GM18517 (cell line): ENCODE measurements at regions not wholly inside any gene's neighbourhood (a gene's known extent, or its start where the extent isn't known, plus 50 kb on each side); places are given as distances from the start of the nearest gene placed in this dataset.

Source experiments
- ATAC-seq: cut with Tn5 transposase; IDR thresholded peaks from one replicate; pipeline ENCODE4 v1.9.1; 2021; ENCODE audit warnings: mild to moderate bottlenecking, moderate library complexity; ENCODE audit not compliant: unreplicated experiment

DNA sequence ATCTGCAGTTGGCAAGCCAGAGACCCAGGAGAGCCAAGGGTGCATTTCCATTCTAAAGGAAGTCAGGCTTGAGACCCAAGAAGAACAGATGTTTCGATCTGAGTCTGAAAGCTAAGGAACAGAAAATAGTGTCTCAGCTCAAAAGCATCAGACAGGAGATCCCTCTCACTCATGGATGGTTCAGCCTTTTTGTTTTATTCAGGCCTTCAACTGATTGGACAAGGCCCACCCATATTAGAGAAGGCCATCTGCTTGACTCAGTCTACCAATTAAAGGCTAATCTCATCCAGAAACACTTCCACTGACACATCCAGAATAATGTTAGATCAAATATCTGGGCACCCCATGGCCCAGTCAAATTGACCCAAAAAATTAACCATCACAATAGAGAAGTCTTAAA lies 255.0 kb downstream of the TXNL1 start:
- no peak for ATAC-seq

DNA sequence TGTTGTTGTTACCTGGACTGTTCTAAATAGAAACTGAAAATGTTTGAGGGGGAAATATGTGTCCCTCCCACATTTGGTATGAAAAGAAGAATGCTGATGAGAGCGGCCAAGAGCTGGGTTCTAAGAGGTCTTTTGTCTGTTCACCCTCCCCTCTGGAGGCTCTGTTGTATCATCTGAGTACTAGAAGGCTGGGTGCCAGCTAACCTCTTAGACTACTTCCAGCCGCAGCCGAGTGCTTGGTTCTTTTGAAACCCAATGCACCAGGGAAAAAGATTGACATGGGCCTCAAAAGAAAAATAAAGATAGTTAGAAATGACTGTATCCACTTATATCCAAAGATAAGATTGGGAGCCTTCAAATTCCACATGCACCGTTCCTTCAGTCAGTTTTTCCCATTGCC lies 255.9 kb downstream of the TXNL1 start:
- no peak for ATAC-seq

DNA sequence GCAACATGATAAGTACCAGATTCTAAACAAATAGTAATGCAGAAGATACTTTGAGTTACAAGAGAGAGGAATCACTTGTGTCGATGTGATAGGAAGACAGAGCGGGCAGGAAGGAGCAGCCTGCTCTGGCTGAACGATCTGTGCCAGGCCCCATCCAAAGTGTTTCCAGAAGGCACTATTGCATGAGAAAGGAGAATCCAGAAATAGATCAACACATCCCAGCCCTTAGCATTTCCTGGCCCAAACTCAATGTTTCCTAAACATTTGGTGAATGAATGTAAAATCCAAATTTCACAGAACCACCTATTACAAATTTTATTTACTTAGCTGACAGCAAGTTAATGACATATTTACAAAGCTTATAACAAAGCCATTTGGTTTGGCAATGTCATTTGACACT lies 257.2 kb downstream of the TXNL1 start:
- no peak for ATAC-seq

DNA sequence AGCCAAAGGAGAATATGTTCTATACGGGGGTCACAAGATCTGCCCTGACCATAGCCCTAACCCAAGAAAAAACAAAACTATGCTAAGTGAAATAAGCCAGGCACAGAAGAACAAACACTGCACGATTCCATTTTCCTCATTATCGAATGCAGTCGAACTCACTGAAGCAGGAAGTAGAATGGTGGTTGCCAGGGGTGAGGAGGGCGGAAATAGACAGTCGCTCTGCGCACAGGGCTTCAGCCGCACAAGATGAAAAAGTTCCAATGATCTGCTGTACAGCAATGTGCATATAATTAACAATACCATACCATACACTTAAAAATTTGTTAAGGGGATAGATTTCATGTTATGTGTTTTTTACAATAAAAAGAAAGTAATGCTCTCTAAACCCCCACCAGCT lies 257.7 kb downstream of the TXNL1 start:
- no peak for ATAC-seq

DNA sequence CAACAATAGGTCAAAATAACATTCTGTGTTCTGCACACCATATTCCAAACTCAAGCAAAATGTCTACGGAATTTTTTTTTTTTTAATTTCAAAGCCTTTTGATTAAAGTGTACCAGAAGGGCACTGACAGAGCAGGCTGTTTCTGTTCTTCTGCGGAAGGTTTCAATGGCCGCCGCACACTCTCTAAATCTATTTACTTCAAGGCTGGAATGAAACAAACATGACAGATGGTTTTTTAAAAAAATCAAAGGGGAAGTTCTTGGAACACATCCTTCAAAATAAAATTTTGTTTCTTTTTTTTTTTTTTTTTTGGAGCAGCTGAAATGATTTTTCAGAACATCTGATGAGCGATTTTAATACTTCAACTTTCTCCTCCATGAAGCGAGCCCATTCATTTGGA lies 259.1 kb downstream of the TXNL1 start:
- ATAC-seq: no peak

DNA sequence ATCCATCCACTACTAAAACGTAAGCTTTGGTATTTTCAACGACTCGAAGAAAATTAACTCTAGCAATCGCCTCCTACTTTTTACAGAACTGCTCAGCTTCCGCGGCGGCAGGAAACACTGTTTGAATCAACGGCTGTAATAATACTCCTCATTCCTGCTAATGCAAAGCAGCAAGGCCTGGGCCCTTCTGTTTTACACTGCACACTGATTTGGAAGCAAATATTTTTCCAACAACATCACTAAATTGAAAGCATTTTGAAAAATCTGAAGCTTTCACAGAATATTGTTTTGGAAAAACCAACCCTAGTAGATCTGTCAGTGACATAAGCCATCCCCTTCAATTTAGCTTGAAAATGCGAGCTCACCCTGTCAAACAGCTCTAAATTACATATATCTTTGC lies 261.2 kb downstream of the TXNL1 start:
- ATAC-seq: no peak

DNA sequence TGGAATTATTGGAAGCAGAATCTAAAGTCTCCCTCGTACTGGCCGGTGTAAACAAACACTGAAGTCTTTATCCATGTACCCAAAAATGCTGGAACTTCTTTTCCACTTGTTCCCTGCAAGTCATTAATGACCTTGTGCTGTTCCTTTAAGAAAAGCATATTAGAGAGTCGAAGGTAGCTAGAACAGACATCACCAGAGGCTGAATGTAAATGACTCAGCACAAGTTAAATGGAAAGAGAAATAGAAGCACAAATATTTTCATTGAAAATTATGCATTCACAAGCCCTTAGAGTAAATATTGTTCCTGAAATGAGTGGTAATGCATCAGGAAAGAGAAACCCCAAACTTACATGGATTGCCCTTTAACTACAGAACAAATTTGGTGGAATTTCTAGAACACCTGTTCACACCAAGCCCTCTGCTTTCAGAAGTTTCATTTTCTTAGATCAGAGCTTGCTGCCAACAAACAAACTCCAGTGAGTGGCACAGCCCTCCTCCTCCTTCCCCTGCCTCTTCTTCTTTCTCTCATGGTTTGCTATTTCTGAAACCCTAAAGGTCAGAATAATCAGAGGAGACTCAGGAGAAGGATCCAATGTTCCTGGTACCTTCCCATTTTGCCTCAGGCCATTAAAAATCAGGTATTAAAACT lies 264.3 kb downstream of the TXNL1 start:
- no peak for ATAC-seq

DNA sequence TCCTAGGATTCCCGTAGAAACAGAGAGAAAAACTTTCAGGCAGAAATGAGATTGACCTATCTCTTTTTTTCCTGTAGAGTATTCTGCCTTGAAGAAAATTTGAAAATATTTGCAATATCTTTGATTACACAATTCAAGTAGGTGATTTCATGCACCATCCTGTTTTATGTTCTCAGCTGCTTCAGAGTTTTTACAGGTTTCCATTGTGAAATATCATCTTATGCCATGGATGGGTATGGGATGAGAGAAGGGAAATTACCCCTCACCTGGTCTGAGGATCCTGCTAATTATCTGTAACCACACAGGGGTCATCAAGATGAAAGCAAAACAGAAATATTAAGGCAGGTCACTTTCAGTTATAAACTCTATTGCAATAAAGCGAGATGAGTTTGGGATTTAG lies 264.8 kb downstream of the TXNL1 start:
- ATAC-seq: no peak

DNA sequence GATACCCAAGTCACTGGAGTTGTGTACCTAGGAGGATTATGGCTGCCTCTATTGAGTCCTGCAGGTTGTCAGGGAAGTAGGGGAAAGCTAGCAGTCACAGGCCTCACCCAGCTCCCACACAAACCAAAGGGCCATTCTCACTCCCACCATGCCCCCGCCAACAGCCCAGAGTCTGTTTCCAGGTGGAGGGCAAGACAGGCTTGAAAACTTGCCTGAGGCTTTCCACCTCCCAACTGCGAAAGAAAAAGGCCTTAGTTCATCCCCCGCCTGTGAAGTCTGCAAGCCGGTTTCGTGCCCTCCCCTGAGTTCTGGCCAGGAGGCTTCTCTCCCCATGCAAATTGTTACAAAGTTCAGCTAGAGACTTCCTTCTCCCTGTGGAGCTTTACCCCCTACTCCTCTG lies 270.3 kb downstream of the TXNL1 start:
- ATAC-seq: no peak

DNA sequence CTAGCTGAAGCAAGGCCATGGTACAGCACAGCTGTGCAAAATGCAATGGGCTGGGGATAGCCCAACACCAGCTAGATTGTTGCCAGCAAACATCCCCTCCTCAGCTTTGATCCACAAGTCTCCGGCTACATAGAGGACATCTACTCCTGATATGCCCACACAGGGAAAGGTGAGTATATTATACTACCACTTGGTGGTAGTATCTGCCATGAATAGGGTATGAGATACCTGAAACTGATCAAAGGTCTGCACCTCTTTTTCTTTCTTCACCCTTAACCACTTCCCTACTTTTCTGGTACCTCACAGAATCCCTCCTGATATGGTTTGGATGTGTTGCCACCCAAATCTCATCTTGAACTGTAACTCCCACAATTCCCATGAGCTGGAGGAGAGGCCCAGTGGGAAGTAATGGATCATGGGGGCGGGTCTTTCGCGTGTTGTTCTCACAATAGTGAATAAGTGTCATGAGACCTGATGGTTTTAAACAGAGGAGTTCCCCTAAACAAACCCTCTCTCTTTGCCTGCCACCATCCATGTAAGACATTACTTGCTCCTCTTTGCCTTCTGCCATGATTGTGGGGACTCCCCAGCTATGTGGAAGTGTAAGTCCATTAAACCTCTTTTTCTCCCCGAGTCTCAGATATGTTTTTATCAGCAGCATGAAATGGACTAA lies 279.6 kb downstream of the TXNL1 start:
- no peak for ATAC-seq

DNA sequence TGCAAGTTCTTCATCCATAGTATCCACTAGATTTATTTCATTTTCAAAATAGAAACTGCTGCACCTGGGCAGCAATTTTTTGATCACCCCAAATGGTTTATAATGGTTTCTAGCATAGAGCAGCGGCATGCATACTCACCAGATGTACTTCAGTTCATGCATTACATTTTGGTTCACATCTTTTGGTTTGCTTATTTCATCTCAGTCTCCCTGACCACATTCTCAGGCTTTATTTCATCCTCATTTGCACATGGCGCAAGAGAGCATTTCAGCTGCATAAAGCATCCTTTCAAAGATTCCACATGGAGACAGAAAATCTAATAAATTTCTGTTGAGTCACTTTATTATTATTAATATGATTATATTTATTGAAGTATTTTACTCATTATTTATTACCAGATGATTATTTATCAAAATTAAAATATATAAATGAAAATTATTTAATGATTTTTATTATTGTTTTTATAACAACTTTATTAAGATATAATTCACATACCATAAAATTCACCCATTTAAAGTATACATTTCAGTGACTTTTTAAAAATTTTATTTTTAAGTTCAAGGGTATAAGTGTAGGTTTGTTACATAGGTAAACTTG lies 284.6 kb downstream of the TXNL1 start:
- no peak for ATAC-seq

DNA sequence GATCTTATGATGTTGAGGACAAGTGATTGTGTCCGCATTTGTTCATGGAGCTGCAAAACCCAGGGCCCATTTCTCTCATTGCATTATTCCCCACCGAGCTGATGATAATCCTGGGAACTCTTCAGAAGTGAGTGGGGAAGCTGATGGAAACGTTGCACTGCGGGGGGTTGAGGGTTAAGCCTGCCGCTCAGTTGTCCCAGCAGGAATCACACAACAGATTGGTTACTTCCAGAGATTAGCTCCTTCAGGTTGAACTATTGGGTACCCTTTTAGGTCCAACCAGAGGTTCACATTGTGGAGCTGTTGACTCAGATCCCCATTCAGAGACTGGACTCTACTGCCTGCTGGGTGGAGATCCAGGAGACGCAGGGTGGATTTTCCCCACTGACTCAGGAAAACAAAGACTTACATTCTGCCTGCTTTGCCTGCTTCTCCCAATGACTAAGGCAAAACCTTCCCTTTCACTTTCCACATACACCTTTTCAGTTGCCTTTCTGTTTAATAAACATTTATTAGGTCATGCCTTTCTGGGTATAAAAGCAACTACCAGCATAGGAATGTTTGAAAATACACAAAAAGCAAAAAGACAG lies 286.4 kb downstream of the TXNL1 start:
- ATAC-seq: no peak

DNA sequence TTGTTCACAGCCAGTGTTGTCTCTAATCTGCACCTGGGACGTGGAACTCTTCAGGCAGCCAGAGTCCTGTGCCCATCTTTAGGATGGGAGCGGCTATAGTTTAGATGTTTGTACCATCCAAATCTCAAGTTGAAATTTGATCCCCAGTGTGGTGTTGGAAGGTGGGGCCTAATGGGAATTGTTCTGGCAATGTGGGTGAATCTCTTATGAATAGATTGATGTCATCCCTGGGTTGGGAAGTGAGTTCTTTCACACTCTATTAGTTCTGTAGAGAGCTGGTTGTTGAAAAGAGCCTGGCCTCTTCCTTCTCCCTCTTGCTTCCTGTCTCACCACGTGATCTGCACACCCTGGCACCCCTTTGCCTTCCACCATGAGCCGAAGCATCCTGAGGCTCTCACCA lies 300.9 kb downstream of the TXNL1 start:
- ATAC-seq: no peak

DNA sequence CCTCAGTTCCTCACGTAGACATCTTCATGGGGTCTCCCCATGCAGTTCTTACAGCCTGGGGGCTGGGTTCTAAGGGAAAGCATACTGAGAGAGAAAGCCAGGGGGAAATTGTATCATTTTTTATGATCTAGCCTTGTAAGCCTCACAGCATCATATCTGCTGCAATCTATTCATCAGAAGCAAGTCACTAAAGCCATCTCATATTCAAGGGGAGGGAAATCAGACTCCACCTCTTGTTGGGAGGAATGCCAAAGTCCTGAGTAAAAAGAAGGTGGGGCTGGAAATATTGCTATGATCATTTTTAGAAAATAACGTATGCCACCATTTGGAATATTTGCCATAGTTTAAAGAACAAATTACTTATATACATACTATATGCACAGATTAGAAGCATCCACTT lies 304.6 kb downstream of the TXNL1 start:
- no peak for ATAC-seq

DNA sequence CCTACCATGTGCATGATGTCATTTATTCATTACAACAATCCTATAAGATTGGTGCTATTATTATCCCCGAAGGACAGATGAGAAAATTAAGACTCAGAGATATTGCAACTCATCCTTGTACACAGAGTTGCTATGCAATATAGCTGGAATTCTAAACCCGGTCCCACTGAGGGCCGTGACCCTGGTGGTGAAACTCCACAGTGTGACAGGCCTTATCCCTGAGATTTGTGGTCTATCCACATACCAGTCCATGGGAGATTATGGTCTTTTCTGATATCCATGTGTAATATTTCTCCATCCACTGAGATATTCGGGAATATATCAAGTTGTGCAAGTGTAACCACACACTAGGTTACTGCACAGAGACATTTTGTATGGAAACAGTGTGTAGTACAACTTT lies 305.2 kb downstream of the TXNL1 start:
- no peak for ATAC-seq

DNA sequence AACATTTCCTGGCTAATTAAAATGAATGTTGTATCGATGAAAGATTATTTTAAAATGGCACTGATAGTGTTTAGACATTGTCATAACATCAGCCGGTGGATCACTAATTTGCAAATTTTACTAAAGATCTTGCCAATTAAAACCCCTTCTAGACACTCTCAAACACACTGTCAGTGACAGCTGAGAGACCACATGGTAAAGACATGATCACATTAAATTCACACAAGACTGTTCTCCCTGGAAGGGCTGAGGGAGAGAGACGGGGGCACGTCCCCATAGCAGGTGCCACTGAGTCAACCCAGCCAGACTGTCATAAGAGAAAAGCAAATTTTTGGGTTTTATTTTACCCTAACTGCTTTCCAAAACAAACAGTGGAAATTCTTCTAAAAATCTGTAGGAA lies 306.0 kb downstream of the TXNL1 start:
- no peak for ATAC-seq

DNA sequence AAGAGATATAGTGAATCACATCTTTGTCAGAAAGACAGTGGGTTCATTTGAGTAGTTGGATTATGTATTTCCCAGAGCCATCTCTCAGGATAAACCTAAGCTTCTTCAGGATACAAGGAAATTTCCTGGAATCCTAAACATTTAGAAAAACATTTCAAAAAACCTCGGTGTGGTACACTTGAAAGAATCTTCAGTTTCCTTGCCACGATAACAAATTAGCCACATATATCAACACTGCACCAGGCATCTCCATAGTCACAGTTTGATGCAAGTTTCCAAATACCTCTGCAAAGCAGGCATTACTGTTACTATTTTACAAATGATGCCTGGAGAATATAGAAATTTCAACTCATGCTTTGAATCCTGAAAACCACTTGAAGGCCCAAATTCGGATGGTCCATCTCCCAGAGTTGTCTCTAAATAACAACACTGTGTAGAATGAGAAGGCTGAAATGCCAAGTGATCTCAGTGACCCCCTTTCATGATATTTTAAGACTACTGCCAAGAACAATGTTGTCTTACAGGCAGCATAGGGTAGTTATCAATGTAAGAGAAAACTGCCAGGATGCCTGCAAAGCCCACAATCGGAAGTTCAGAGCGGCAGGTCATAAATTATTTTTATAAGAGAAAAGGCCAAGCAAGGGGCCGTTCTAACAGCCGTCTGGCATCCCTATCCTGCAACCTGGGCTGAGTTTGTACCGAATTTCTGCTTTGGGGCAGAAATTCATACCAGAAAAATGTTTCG lies 307.9 kb downstream of the TXNL1 start:
- no peak for ATAC-seq

DNA sequence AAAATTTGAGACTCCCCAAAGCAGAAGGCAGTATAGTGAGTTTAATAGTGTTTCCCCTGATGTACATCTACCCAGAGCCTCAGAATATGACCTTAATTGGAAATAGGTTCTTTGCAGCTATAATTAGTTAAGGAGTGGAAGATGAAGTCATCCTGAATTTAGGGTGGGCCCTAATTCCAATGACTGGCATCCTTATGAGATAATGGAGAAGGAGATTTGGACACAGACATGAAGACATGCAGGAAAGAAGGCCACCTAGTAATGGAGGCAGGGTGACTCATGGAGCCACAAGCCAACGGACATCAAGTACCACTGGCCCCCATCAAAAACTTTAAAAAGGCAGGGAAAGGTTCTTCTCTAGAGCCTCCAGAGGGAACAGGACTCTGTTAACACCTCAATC lies 308.9 kb downstream of the TXNL1 start:
- ATAC-seq: no peak

DNA sequence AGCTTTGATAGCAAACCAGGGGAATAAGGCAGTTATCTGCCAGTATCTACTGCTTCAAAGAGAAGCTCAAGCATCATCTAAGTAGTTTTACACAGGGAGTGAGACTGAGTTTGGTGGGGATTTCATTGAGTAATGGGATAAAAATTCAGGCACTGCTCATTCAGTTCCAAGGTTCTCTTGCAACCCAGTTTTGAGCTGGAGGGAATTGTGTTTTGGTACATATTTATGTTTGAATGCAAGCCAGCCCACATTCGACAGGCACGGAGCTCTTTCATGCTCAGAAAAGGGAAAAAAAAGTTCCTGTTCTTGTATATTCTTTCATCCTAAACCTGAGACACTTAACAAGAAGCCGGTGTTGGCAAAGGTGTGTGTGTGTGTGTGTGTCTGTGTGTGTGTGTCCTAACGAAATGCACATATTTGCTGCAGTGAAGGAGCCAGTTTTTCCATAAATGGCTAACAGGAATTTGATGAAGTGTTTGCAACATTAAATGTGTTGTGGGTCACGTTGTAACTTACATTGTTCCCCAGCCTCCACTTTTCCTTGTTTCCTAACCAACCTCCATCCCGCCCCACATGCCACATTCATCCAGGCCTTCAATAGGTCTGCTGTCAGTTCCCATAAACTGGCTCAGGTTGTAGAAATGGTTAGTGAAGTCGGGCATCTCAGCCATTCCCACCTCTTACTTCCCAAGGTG lies 311.1 kb downstream of the TXNL1 start:
- no peak for ATAC-seq

DNA sequence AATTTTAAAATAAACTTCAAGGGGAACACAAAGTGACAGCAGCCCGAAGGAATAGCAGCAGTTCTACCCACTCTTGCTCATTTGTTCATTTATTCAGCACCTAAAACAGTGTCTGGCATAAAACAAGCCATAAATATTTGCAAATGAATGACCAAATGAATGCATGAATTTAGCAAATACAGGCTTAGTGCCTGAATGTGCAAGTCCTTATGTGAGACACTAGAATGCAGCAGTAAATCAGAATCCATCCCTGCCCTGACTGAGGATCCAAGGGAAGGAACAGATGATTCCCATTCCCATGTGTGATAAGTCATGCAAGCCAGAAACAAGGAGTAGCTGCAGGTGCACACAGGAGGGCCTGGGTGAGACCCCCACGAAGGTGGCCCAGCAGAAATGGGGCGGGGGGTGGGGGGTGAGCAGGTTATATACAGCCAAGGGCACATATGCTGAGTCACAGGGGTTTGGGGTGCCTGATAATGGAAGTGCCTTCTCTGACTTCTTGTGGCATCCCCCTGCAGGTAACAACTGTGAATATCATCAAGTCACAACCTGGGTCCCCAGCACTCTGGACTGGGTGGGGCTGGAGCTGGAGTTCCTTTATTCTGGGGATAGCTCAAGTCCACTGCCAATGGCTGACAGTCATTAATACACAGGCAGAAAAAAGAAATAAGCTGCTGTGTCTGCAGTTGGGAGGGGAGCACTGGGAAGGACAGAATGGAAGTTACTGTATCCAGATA lies 311.9 kb downstream of the TXNL1 start:
- no peak for ATAC-seq
